Myocyte (in vitro differentiated cells): ENCODE measurements at regions not wholly inside any gene's neighbourhood (a gene's known extent, or its start where the extent isn't known, plus 50 kb on each side); places are given as distances from the start of the nearest gene placed in this dataset.
"Not testable (repeated sequence)": the region's sequence is repeated elsewhere in the genome, so short reads cannot be mapped to it uniquely, and the experiment has no call there.

Experiments
- DNase-seq: peaks from one replicate; pipeline ENCODE4 v3.0.0-alpha.2; 2012; ENCODE audit warnings: low read depth

GRCh38 chr5:125229556-125229955, 483.1 kb upstream of the ZNF608 start:
- DNase-seq = no peak

DNA sequence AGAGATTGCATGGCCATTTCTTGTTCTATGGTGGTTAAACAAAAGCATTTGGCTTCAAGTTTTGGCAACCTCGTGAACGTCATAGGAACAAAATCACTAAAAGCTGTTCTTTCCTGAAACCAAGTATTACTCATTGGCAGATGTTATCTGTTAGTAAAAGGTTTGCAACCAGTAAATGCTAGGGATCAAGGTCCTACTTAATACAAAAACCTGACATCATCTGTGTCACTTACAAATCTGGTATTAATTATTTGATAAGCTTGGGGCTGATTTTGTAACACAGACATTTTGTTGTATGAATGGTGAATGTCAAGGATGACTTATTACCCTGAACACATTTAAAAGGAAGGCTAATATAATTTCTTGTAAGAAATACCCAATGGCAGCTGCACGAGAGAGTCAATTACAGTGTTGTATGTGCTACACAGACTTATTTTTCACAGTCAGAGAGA, 486.4 kb upstream of the ZNF608 start:
- peak; percentile 34 for DNase-seq

- DNase-seq = no peak
Measured at GRCh38 chr5:125233944-125234343, 487.5 kb upstream of the ZNF608 start.

GRCh38 chr5:125236007-125236406, 489.6 kb upstream of the ZNF608 start:
- no peak for DNase-seq

DNA sequence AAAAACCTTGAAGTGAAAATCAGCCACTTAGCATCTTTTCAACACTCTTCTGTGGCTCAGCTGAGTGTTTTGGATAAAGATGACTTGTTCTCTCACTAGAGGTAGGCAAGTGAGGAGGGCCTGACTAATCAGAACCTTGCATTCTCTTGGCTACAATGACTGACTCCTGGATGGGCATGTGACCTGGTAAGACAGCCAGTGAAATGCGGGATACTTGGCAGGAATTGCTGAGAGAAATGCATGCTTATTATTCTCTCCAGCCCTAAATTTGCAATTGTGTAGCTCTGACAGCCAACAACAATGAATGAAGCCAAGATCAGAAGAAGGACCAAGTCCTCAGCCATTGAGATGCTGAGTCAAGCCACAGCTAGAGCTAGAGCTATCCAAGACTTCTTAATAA, 490.5 kb upstream of the ZNF608 start:
- DNase-seq = no peak

DNA sequence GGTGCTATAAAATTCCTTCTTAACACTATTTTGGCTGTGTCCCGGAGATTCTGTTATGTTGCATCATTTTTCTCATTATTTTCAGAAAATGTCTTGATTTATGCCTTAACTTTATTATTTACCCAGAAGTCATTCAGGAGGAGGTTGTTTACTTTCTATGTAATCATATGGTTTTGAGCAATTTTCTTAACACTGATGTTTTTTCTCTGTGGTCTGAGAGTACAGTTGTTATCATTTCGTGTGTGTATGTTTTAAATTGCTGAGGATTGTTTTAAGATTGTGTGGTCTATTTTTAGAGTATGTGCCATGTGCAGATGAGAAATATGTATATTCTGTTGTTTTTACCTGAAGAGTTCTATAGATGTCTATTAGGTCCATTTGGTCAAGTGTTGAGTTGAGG, 498.1 kb upstream of the ZNF608 start:
- no peak for DNase-seq

- no peak for DNase-seq
Measured at GRCh38 chr5:125245216-125245615, 498.8 kb upstream of the ZNF608 start.

DNA sequence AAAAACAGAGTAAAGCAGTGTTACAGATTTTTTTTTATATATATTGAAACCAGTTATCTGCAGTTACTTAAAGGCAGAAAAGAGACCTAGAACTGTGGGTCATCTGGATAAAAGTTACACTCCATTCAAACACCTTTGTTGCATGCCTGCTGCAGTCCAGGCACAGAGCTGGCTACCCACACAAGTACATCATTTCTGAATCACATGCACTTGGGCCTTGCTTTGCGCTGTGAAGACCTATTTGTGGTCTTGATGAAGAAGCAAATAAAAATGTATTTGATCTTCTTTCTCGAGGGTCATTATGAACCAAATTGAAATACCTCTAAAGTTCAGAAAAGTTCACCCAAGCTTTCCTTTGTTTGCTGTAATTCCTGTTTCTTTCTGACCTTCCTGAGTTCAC, 503.0 kb upstream of the ZNF608 start:
- no peak for DNase-seq

DNA sequence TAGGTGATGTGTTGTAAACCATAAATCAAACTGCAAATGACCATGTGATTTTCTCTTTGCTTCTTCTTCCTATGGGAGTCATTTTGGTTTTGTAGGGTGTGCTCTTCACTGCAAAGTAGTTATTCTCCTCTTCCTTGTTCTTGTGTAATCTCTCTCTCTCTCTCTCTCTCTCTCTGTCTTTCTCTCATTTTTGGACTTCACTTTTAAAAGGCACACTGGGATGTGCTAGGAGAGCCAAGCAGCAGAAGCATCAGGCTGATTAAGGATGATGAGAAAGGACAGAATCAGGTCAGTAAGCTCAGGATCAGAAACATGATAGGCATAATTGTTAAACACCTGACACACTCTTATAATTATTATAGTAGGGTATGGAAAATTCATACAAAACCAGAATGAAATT, 505.3 kb upstream of the ZNF608 start:
- no peak for DNase-seq

GRCh38 chr5:125253634-125254033, 507.2 kb upstream of the ZNF608 start:
- not testable (repeated sequence) for DNase-seq

DNA sequence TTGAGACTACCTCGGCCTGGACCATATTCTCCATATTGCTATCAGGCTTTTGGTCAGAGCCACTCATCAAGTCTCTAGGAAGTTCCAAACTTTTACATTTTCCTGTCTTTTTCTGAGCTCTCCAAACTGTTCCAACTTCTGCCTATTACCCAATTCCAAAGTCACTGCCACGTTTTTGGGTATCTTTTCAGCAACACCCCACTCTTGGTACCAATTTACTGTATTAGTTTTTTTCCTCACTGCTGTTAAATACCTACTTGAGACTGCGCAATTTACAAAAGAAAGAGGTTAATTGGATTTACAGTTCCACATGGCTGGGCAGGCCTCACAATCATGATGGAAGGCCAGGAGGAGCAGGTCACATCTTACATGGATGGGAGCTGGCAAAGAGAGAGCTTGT, 507.8 kb upstream of the ZNF608 start:
- DNase-seq = no peak

DNA sequence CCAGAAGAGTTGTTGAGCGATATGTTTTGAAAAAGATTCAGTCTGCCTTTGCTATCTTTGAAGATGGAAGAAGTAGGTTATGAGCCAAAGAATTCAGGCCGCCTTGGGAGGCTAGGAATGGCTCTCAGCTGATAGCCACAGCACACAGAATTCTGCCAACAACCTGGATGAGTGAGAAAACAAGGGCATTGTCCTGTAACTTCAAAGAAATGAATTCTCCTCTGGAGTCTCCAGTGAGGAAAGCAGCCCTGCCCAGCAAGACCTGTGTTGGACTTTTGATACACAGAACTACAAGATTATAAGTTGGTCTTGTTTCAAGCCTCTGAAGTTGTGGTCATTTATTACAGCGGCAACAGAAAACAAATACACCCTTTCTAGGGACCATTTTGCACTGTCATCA, 509.9 kb upstream of the ZNF608 start:
- no peak for DNase-seq

DNA sequence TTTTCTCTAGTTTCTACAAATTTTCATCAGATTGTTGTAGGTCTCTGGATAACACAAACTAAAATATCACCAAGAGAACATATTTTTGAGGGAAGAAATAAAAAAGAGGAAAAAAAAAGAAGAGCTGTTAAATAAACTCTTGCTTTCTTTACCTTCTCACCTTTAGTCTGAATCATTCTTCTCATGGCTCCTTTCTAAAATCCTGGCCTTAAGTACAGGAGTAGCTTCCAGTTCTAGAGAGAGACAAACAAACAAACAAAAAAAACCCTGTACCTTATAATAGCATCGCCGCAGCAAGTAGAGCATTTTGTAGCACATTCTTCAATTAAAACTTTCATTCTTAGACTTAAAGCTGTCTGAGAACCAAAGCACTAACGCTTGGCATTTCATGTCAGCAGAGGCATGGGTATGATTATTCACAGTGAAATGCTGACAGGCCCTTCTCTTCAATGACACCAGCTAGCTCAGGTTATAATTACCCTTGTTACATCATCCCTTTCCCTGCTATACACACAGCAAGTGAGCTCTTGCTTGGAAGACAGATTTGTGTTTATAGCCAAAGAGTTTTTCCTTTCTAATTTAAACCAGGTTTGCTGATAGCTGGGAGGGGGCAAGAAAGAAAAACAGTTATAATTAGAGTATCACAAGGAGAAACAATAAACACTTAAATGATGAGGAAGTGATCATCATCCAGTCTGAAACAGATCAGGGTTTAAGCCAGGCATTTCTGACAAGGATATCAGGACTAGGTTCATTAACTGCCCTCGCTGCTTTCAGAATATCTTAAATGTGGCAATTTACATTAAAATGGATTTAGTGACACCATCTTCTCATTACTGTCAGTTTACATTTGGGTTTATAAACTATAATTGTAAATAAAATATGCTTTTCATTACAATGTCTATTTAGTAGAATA, 510.9 kb upstream of the ZNF608 start:
- DNase-seq = peak; percentile 75

- no peak for DNase-seq
Measured at GRCh38 chr5:125257997-125258396, 511.6 kb upstream of the ZNF608 start.

DNA sequence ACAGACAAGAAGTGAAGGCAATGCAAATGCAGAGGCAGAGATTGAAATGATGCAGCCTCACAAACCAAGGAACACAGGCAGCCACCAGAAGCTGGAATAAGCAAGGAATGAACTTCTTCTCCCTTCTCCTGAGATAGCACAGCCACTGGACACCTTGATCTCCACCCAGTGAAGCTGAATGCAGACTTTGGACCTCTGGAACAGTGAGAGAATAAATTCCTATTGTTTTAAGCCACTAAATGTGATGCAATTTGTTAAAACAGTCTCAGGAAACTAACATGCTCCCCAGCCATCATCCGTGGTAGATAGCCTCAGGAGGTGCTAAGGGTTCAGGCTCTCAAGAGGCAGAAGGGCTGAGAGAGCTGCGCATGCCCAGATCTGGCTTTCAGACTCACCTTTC, 512.2 kb upstream of the ZNF608 start:
- DNase-seq = no peak

GRCh38 chr5:125261505-125262250, 515.2 kb upstream of the ZNF608 start:
- DNase-seq = peak; percentile 78

GRCh38 chr5:125262782-125263181, 516.3 kb upstream of the ZNF608 start:
- no peak for DNase-seq

DNA sequence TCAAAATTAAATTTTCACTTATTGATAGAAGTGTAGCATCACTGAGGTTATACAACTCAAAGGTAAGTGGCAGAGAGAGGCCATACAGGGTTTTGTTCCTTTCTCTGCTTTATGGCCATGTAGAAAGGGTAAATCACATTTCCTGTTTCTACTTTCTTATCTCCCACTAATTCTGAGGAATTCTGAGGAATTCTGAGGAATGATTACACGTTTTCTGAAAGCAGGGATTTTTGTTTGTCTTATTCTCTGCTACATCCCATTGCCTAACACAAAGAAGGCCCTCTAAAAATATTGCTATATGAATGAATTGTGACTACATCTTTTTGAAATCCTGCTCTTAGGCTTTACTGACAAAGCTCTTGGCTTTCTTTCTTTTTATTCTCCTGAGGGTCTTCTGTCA, 516.9 kb upstream of the ZNF608 start:
- DNase-seq = no peak

DNA sequence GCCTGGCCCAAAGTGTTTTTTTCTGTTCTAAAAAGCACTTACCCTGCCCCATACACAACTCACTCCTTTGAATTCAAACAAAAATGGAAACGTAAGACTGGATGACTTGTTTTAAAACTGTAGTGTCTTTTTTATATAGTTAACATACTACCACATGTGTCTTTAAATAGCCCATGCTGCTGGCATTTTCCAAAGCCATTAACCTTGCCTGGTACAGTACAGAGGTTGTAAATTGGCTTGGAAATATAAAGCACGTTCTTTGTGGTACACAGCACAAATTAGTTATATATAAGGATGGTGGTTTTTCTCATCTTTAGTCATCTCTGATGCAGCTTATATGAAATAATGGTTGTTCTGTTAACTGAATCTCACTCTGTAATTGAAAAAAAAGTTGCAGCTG, 519.7 kb upstream of the ZNF608 start:
- no peak for DNase-seq

DNA sequence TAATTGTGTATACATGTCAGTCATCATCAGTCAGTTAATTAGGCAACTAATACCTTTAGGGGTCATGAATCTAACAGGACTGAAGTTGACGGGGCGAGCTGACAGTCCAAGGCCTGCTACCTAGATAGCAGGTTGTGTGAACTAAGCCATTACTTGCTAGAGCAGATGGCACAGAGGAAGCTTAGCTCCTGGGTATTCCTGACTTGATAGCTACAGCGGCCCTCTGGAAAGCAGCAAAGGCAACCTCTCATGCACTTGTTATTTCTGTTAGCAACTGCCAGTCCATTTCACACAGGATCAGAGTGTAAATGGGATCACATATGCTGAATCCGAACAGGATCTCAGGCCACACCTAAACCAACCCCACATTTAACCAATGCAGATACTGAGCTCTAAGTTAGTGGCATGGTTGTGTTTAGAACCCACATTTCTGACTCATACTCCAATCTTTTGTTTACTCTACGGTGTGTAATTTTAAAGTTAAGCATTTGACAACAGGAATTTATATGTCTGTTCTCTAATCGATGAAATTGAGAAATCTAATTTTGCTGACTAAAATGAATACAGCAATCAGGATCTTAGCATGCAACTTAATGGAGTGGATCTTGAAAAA, 521.3 kb upstream of the ZNF608 start:
- no peak for DNase-seq

DNA sequence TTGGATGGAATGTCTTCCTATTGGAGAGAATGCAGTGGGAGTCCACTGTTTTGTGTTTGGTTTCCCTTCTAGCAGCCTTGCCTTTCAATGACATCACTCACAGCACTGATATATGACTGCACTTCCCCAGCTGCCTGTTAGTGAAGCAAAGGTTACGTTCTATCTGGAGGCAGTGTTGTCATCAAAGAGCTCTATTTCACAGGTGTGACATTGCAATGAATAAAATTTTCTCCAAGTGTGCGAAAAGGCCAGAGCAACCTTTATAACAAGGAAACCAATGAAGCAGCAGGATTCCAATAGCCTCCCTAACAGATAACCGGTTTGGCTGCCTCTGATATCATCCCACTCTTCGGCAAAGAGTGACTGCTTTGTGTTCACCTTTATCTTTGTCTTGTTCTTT, 523.5 kb upstream of the ZNF608 start:
- no peak for DNase-seq

- no peak for DNase-seq
Measured at GRCh38 chr5:125272357-125272756, 525.9 kb upstream of the ZNF608 start.
